Suppressor macrophage (primary cell): ENCODE measurements at regions not wholly inside any gene's neighbourhood (a gene's known extent, or its start where the extent isn't known, plus 50 kb on each side); places are given as distances from the start of the nearest gene placed in this dataset.
A peak's percentile ranks its signal among the peaks of the same experiment; 100 is the strongest.

Experiments
- DNase-seq, 4 experiments: peaks; one replicate each; pipeline ENCODE4 v3.0.0-alpha.2; 2020 to 2022

DNA sequence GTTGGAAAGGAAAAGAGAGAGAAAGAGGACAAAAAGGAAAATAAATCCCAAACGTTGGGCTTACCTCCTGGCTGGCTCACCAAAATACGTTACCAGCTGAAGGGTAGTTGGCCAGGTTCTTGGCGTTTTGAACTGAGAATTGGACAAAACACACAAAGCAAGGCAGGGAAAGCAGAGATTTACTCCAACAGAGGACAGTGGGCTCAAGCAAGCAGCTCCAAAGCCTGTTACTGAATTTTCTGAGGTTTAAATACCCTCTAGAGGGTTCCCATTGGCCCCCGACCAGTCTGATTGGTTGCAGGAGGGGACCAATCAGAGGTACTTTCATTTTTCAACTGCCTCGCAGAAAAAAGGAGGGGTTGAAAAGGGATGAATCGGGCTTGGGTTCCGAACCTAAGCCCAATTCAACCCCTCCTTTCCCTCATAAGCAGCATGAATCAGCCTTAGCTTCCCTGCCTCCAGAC is 55.6 kb upstream of the ALOX12 start:
- DNase-seq: no peak

DNA sequence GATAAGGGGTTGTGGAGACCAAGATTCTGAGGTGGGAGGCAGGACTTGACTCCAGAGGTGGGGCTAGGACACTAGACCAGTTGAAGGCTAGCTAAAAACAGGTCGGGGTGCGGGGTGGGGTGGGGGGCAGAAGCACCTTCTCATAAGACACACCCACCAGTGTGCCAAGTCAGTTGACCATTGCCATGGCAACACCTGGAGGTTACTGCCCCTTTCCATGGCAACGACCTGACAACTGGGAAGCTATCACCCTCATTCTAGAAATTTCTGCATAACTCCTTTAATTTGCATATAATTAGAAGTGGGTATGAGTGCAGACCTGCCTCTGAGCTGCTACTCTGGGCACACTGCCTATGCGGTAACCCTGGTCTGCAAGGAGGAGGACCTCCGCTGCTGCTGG is 53.9 kb upstream of the ALOX12 start:
- DNase-seq: no peak

DNA sequence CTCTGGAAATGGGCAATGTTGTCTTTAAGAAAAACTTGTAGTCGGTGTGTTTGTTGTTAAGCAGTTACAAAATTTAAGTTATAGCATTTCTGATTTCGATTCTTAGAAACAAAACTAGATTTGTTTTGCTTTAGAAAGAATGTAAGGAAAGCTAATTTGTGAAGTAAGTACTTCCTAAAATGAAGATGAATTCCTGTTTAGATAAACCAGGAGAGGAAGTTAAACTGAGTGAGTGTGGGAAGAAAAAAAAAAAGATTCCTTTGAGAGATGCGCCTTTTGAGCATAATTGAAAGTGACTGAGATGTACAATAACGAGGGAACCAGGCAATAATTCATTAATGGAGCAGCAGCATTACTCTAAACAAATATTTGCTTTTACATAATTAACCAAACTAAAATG is 52.4 kb upstream of the ALOX12 start:
- DNase-seq: peak in 2 of 4 experiments; percentile 49 to 52
